ENCODE measurements at regions not wholly inside any gene's neighbourhood (a gene's known extent, or its start where the extent isn't known, plus 50 kb on each side); places are given as distances from the start of the nearest gene placed in this dataset.

GRCh38 chr12:13890943-13891342, 90.5 kb downstream of the GRIN2B start:
- ChIA-PET CTCF (interaction anchor here (0.8 to 1.7 kb wide), 4 partner anchors 11 to 276 kb away, joined by 3 to 6 read pairs (median 4); no protein-coding TSS in a partner anchor), POLR2A (no interaction called here)
- 91% methylated on average over 2 of the region's 2 CpGs for WGBS (ENCODE audit: missing lambda C conversion rate)
- no peak for ATAC-seq
- Histone ChIP-seq H3K9me3 (no peaks in the 10 kb centered on the region), H3K27ac (peak overlapping the region; percentile 82 to 86), H3K4me3 (no peak overlapping the region), H3K4me2 (peak overlapping the region; percentile 84), H3K4me1 (peaks cover 77% of the 10 kb centered on the region)
- TF ChIP-seq CHD2 (IDR thresholded peaks at IDR 0.05; ENCODE audit: low read length, partially characterized antibody) (no peak), RFX5 (IDR thresholded peaks at IDR 0.05) (no peak), EHMT2 (IDR thresholded peaks at IDR 0.05; ENCODE audit: low read depth) (no peak), POLR2A (IDR thresholded peaks at IDR 0.05; ENCODE audit: low read length) (no peak), TFCP2L1 (CRISPR knock-in tag; IDR thresholded peaks at IDR 0.05) (no peak), HMGXB4 (CRISPR knock-in tag; IDR thresholded peaks at IDR 0.05; ENCODE audit: borderline replicate concordance) (no peak), MAZ (IDR thresholded peaks at IDR 0.05; ENCODE audit: borderline replicate concordance, low read depth, low read length) (no peak), NR3C1 (IDR thresholded peaks at IDR 0.05) (no peak), HOXA7 (CRISPR knock-in tag; IDR thresholded peaks at IDR 0.05) (no peak), RNF2 (IDR thresholded peaks at IDR 0.05; ENCODE audit: borderline replicate concordance, low read depth) (no peak), SMC3 (IDR thresholded peaks at IDR 0.05) (no peak)
- TF ChIP-seq, protein P1, sequence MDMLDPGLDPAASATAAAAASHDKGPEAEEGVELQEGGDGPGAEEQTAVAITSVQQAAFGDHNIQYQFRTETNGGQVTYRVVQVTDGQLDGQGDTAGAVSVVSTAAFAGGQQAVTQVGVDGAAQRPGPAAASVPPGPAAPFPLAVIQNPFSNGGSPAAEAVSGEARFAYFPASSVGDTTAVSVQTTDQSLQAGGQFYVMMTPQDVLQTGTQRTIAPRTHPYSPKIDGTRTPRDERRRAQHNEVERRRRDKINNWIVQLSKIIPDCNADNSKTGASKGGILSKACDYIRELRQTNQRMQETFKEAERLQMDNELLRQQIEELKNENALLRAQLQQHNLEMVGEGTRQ (IDR thresholded peaks at IDR 0.05), result no peak
- TF ChIP-seq, protein P2, sequence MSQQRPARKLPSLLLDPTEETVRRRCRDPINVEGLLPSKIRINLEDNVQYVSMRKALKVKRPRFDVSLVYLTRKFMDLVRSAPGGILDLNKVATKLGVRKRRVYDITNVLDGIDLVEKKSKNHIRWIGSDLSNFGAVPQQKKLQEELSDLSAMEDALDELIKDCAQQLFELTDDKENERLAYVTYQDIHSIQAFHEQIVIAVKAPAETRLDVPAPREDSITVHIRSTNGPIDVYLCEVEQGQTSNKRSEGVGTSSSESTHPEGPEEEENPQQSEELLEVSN (IDR thresholded peaks at IDR 0.05; ENCODE audit: borderline replicate concordance, low read depth), result no peak
- DNase-seq (ENCODE audit: low read depth in 1 of 2, low spot score in 1 of 2), result no peak
- FAIRE-seq, result no peak

- peak; percentile 63 to 72 for ATAC-seq
- peak overlapping the region; percentile 76 for H3K4me2 ChIP-seq
- CTCF ChIA-PET, result interaction anchor here (0.8 to 1.5 kb wide), 5 partner anchors 11 to 632 kb away, joined by 3 to 4 read pairs (median 3); no protein-coding TSS in a partner anchor
- H3K27ac ChIP-seq, result peak overlapping the region; percentile 82 to 84
- DNase-seq (ENCODE audit: low read depth in 1 of 2, low spot score in 1 of 2), result peak in 1 of 2 experiments; percentile 73
- POLR2A ChIA-PET, result no interaction called here
- H3K4me1 ChIP-seq, result peaks cover 97% of the 10 kb centered on the region
- H3K9me3 ChIP-seq, result no peaks in the 10 kb centered on the region
- peak; percentile 74 for FAIRE-seq
- H3K4me3 ChIP-seq, result no peak overlapping the region
- 28% methylated on average over 8 of the region's 8 CpGs for WGBS (ENCODE audit: missing lambda C conversion rate)
- TF ChIP-seq MAX (IDR thresholded peaks at IDR 0.05) (0 out of 2 replicates have a peak, but pooled peaks have one; percentile 37), RNF2 (IDR thresholded peaks at IDR 0.05; ENCODE audit: borderline replicate concordance, low read depth) (no peak), HOXB5 (CRISPR knock-in tag; IDR thresholded peaks at IDR 0.05) (no peak), JUN (IDR thresholded peaks at IDR 0.05) (peak; percentile 23 to 33; a peak in 1 of 5 replicates), RCOR1 (IDR thresholded peaks at IDR 0.05; ENCODE audit: low read depth, low read length) (no peak), HEYL (CRISPR knock-in tag; IDR thresholded peaks at IDR 0.05) (no peak), HMGXB4 (CRISPR knock-in tag; IDR thresholded peaks at IDR 0.05; ENCODE audit: borderline replicate concordance) (no peak), HES2 (IDR thresholded peaks at IDR 0.05) (peak; percentile 54; the same call in 1 of the 2 replicates), CHD2 (IDR thresholded peaks at IDR 0.05; ENCODE audit: low read length, partially characterized antibody) (no peak), TP53 (CRISPR knock-in tag; IDR thresholded peaks at IDR 0.05) (no peak), TFCP2L1 (CRISPR knock-in tag; IDR thresholded peaks at IDR 0.05) (no peak), NPAS2 (CRISPR knock-in tag; IDR thresholded peaks at IDR 0.05; ENCODE audit: borderline replicate concordance) (no peak), MYC (IDR thresholded peaks at IDR 0.05; ENCODE audit: borderline replicate concordance, low read length) (no peak), BHLHE40 (IDR thresholded peaks at IDR 0.05; ENCODE audit: low read depth, low read length) (no peak), HDAC2 (IDR thresholded peaks at IDR 0.05) (no peak), CBX8 (IDR thresholded peaks at IDR 0.05) (no peak), ZNF302 (CRISPR knock-in tag; IDR thresholded peaks at IDR 0.05) (no peak), KDM1A (IDR thresholded peaks at IDR 0.05; ENCODE audit: low read depth) (no peak), SREBF2 (IDR thresholded peaks at IDR 0.05) (no peak), JUNB (IDR thresholded peaks at IDR 0.05) (no peak), CEBPB (IDR thresholded peaks at IDR 0.05) (peak; percentile 86 to 95; a peak in 3 of 4 replicates), EHMT2 (IDR thresholded peaks at IDR 0.05; ENCODE audit: low read depth) (no peak), FOXS1 (CRISPR knock-in tag; IDR thresholded peaks at IDR 0.05) (no peak), EP300 (IDR thresholded peaks at IDR 0.05) (peak; percentile 34 to 69; a peak in 2 of 5 replicates), SMC3 (IDR thresholded peaks at IDR 0.05) (no peak), RARB (CRISPR knock-in tag; IDR thresholded peaks at IDR 0.05) (no peak), HOXA7 (CRISPR knock-in tag; IDR thresholded peaks at IDR 0.05) (no peak)
Observed at GRCh38 chr12:13887779-13888388, 93.5 kb downstream of the GRIN2B start.

Measured in A549 (cell line).